ENCODE measurements at regions not wholly inside any gene's neighbourhood (a gene's known extent, or its start where the extent isn't known, plus 50 kb on each side); places are given as distances from the start of the nearest gene placed in this dataset.

- Histone ChIP-seq H3K36me3 (no peaks in the 10 kb centered on the region), H3K27ac (peak overlapping the region in 1 of 2 donors; percentile 28), H3K4me3 (no peak overlapping the region), H3K9me3 (no peaks in the 10 kb centered on the region), H3K4me1 (ENCODE audit: control insufficient read depth in 1 of 2, low read depth in 2 of 2) (peaks cover 11 to 37% of the 10 kb centered on the region in 2 donors), H3K27me3 (replicated peaks; ENCODE audit: insufficient read depth) (no peaks in the 10 kb centered on the region)
- TF ChIP-seq CTCF (IDR thresholded peaks at IDR 0.05) = no peak
- no peak for DNase-seq (ENCODE audit: low spot score)
- ATAC-seq (ENCODE audit: insufficient number of reproducible peaks, low FRiP score, low read depth) = no peak
Observed at GRCh38 chr21:28640326-28640725, 352.4 kb downstream of the LTN1 start.

DNA sequence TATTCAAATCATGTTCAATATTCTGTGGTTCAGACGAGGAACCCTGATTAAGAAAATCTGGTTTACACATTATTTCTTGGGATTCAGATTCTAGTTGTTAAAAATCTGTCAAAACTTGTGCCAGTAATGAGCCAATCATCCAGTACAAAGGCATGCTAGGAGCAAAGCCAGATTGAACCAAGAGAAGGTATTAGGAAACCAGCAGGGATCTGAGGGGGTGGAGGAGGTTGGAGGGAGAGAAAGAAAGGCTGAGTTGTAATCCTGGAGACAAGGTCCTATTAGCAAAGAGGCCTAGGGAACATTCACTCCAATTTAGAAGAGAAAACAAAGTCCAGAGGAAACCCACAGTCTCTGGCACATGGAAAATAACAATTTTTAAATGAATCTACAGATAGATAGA, 352.9 kb downstream of the LTN1 start:
- Histone ChIP-seq H3K36me3 (no peaks in the 10 kb centered on the region), H3K27me3 (replicated peaks; ENCODE audit: insufficient read depth) (no peaks in the 10 kb centered on the region), H3K27ac (peak overlapping the region in 1 of 2 donors; percentile 28), H3K4me3 (no peak overlapping the region), H3K4me1 (ENCODE audit: control insufficient read depth in 1 of 2, low read depth in 2 of 2) (peaks cover 11 to 43% of the 10 kb centered on the region in 2 donors), H3K9me3 (no peaks in the 10 kb centered on the region)
- no peak for TF ChIP-seq CTCF (IDR thresholded peaks at IDR 0.05)
- DNase-seq (ENCODE audit: low spot score) (no peak), ATAC-seq (ENCODE audit: insufficient number of reproducible peaks, low FRiP score, low read depth) (peak; percentile 74)

DNA sequence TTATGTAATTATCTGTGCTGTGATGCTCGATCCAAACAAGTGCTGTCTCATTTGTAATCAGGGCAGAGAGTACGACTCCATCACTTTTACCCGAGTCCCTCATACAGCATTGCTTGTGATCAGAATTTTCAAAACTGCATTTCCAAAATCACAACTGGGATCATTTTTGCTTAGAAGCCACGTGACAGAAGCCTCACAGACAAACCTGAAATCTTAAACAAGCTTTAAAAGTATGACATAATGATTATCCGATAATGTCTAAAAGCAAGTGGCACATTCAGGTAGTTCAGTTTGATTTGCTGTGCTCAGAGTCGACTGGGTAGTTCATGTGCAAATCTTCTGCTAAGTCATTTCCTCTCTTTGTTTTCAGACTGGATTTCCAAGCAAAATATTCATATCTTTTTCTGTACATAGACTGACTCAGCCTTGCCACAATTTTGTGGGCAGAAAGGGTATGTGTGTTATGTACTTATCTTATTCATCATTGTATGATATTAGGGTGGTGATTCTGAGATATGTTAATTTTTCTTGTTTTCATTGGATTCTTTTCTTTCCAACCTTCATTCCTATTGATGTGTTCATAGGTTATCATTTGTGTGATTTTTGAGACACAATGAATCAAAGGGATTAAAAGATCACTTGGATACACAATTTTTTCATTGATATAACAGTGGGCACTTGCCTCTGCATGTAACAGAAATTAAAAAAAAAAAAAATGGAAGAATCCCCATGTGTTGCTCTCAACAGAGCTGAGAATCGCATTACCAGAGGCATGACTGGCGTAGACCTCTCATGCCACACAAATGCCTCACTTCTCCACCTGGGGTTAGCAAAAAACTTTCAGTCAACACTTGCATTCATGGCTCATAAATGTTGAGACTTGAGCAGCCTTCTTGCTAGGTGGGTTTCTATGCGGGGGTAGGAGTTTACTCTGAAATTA, 355.7 kb downstream of the LTN1 start:
- TF ChIP-seq CTCF (IDR thresholded peaks at IDR 0.05) = no peak
- DNase-seq (ENCODE audit: low spot score) = no peak
- Histone ChIP-seq H3K4me3 (peak overlapping the region; percentile 40), H3K27me3 (replicated peaks; ENCODE audit: insufficient read depth) (no peaks in the 10 kb centered on the region), H3K9me3 (no peaks in the 10 kb centered on the region), H3K27ac (peak overlapping the region; percentile 73 to 93), H3K4me1 (ENCODE audit: control insufficient read depth in 1 of 2, low read depth in 2 of 2) (peaks cover 26 to 70% of the 10 kb centered on the region in 2 donors), H3K36me3 (no peaks in the 10 kb centered on the region)
- ATAC-seq (ENCODE audit: insufficient number of reproducible peaks, low FRiP score, low read depth) = no peak

GRCh38 chr21:28635541-28635940, 357.1 kb downstream of the LTN1 start:
- Histone ChIP-seq H3K36me3 (no peaks in the 10 kb centered on the region), H3K4me3 (no peak overlapping the region), H3K27ac (peak overlapping the region; percentile 73 to 93), H3K27me3 (replicated peaks; ENCODE audit: insufficient read depth) (no peaks in the 10 kb centered on the region), H3K9me3 (no peaks in the 10 kb centered on the region), H3K4me1 (ENCODE audit: control insufficient read depth in 1 of 2, low read depth in 2 of 2) (peaks cover 26 to 74% of the 10 kb centered on the region in 2 donors)
- ATAC-seq (ENCODE audit: insufficient number of reproducible peaks, low FRiP score, low read depth) (no peak), DNase-seq (ENCODE audit: low spot score) (no peak)
- no peak for TF ChIP-seq CTCF (IDR thresholded peaks at IDR 0.05)

DNA sequence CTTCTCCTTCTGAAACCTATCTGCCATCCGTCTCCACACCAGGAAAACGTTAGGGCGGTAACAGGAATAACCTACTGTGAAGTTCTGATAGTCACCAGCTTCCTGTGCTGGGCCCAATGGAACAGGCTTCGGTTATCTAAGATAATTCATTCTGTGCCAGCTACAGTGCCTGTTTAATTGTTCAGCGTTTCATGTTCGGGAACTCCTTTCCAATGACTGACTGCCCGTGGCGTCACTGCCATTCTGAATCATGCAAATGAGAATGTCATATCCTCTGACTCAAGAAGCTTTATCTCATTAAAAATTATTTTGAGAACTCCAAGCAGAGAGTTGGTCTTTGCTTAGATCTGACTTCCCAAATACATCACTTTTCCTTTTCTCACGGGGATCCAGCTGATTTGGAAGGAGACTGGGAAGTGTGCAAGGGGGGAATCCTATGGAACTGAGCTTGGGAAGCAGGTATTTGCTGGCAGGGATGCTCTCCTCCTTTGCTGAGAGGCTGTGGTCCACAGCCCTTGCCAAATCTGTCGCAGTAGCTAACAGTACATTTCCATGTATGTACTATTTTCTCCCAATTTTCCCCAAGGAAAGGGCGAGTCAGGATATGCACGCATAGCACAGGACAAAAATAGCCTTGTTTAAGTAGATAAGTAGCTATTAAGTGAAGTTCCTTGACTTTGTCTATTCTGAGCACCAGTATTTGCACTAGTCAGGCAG, 358.7 kb downstream of the LTN1 start:
- TF ChIP-seq CTCF (IDR thresholded peaks at IDR 0.05) = no peak
- ATAC-seq (ENCODE audit: insufficient number of reproducible peaks, low FRiP score, low read depth) (peak; percentile 82), DNase-seq (ENCODE audit: low spot score) (peak; percentile 36)
- peak overlapping the region; percentile 85 to 93 for H3K27ac ChIP-seq
- no peaks in the 10 kb centered on the region for H3K36me3 ChIP-seq
- H3K9me3 ChIP-seq = no peaks in the 10 kb centered on the region
- peak overlapping the region; percentile 31 for H3K4me3 ChIP-seq
- no peaks in the 10 kb centered on the region for H3K27me3 ChIP-seq (replicated peaks; ENCODE audit: insufficient read depth)
- peaks cover 23 to 66% of the 10 kb centered on the region in 2 donors for H3K4me1 ChIP-seq (ENCODE audit: control insufficient read depth in 1 of 2, low read depth in 2 of 2)

All from thoracic aorta (tissue), 2 donors.